Activated naive CD8-positive, alpha-beta T cell treated with anti-CD3 and anti-CD28 coated beads, Interleukin-2, amount 10 ng/mL, durations not matched to agents 7 days and 5 days (primary cell): ENCODE measurements at regions not wholly inside any gene's neighbourhood (a gene's known extent, or its start where the extent isn't known, plus 50 kb on each side); places are given as distances from the start of the nearest gene placed in this dataset.
"Not testable (repeated sequence)": the region's sequence is repeated elsewhere in the genome, so short reads cannot be mapped to it uniquely, and the experiment has no call there.

Source experiments
- ATAC-seq: fragments of 150-1000 bp; cut with Tn5 transposase; one replicate; pipeline ENCODE4 v1.10.0; 2021; ENCODE audit warnings: low read depth, moderate library complexity
- POLR2A ChIA-PET: fragments of 350-600 bp; sonication (Branson Sonifier 250); formaldehyde crosslinking; loops from one replicate; lab custom pipeline; 2021; ENCODE audit warnings: antibody characterized with exemption; lab: Charles Lee
- DNase-seq: peaks from one replicate; pipeline ENCODE4 v3.0.0; 2021
- H3K27ac Mint-ChIP-seq: one replicate; pipeline ENCODE4 v1.8.0; 2022; ENCODE audit warnings: mild to moderate bottlenecking, mixed read lengths
- H3K27me3 Mint-ChIP-seq: one replicate; pipeline ENCODE4 v1.8.0; 2022; ENCODE audit warnings: mild to moderate bottlenecking, moderate library complexity, mixed read lengths
- H3K36me3 Mint-ChIP-seq: one replicate; pipeline ENCODE4 v1.8.0; 2021; ENCODE audit warnings: mild to moderate bottlenecking, mixed read lengths
- H3K4me1 Mint-ChIP-seq: one replicate; pipeline ENCODE4 v1.8.0; 2021; ENCODE audit warnings: mixed read lengths
- H3K4me3 Mint-ChIP-seq: one replicate; pipeline ENCODE4 v1.8.0; 2022; ENCODE audit warnings: mild to moderate bottlenecking, moderate library complexity, mixed read lengths
- H3K9me3 Mint-ChIP-seq: one replicate; pipeline ENCODE4 v1.8.0; 2021; ENCODE audit warnings: mixed read lengths

GRCh38 chr14:104473244-104473565 lies 106.4 kb upstream of the C14orf180 start:
- no peak for ATAC-seq
- Mint-ChIP-seq H3K4me1 (no peaks in the 10 kb centered on the region), H3K36me3 (no peaks in the 10 kb centered on the region), H3K27me3 (peaks cover 5% of the 10 kb centered on the region), H3K4me3 (no peak overlapping the region), H3K27ac (no peak overlapping the region), H3K9me3 (no peaks in the 10 kb centered on the region)
- POLR2A ChIA-PET, result no interaction called here
- DNase-seq, result no peak

DNA sequence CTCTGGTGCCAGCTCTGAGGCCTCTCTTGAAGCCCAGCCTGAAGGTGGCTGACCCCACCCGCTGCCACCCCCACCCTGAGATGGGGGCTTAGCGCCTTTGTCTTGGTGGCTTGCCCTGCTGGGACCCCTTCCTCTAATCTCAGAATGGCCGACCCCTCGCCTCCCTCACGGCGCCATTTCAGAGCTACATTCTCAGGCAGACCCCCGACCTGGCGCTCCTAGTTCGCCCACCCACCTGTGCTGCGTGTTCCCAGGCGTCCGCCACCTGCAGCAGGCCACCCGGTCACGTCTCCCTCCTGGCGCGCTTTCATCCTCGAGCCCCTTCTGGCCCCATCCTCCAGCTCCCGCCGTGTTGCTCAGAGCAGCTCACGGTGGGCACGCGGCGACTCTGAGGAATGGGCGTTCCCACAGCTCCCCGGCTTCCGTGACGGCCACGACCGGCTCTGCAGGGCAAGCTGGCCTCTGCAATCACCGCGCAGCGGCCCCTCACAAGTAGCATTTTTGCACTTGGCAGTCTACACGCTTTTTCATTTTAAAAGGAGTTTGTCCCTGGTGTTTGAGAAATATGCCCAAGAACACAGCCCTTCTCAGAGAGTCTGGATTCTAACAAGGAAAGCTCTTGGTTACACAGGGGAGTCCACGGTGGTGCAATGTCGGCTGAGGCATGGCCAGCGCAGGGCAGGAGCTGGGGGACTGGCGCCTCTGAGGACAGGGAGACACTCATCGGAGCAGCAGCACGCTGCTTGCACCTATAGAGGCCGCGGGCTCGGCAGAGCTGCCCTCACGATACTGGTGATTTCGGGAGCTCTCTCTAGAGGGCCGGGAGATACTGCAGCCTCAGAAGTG lies 105.7 kb upstream of the C14orf180 start:
- Mint-ChIP-seq H3K36me3 (no peaks in the 10 kb centered on the region), H3K27ac (no peak overlapping the region), H3K4me1 (no peaks in the 10 kb centered on the region), H3K27me3 (peaks cover under 1% of the 10 kb centered on the region), H3K9me3 (no peaks in the 10 kb centered on the region), H3K4me3 (no peak overlapping the region)
- POLR2A ChIA-PET, result no interaction called here
- ATAC-seq (no peak), DNase-seq (no peak)

DNA sequence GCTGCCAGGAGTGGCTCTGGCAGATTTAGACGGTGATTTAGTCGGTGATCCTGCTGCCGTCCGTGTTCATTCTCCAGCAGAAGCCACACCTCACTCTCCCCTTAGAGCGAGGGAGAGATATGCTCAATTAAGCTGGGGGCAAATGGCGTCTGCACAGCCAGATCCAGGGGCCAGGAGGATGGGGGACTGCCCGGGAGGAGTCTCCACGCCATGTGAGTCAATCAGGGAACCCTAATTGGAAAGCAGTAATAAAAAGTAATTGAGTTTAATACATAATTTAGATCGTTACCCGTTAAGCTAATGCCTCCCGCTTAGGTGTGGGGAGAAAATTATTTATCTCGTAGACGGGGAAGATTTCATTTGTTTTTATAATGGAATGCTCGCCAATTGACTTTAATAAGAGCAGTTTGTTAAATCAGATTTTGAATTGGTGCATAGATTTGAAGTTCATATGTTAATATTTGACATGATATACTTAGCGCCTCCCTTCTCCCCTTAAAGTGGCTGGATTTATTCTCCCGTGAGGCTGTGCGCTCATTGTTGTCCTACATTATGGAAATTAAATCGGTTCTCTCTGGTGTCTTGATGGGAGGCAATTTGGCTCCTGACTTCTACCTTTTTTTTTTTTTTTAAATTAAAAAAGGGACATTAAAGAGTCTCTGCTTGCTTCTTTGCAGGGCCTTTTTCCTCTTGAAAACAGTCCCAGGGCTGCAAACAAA lies 104.9 kb upstream of the C14orf180 start:
- POLR2A ChIA-PET, result no interaction called here
- ATAC-seq, result no peak
- no peak overlapping the region for H3K4me3 Mint-ChIP-seq
- H3K27me3 Mint-ChIP-seq, result no peaks in the 10 kb centered on the region
- H3K36me3 Mint-ChIP-seq, result no peaks in the 10 kb centered on the region
- no peaks in the 10 kb centered on the region for H3K4me1 Mint-ChIP-seq
- H3K9me3 Mint-ChIP-seq, result no peaks in the 10 kb centered on the region
- no peak overlapping the region for H3K27ac Mint-ChIP-seq
- no peak for DNase-seq

- ATAC-seq (no peak), DNase-seq (no peak)
- no peaks in the 10 kb centered on the region for H3K36me3 Mint-ChIP-seq
- no peaks in the 10 kb centered on the region for H3K4me1 Mint-ChIP-seq
- H3K27ac Mint-ChIP-seq, result no peak overlapping the region
- no peaks in the 10 kb centered on the region for H3K9me3 Mint-ChIP-seq
- POLR2A ChIA-PET, result no interaction called here
- H3K27me3 Mint-ChIP-seq, result no peaks in the 10 kb centered on the region
- no peak overlapping the region for H3K4me3 Mint-ChIP-seq
Measured at GRCh38 chr14:104475256-104475655, 104.3 kb upstream of the C14orf180 start.

DNA sequence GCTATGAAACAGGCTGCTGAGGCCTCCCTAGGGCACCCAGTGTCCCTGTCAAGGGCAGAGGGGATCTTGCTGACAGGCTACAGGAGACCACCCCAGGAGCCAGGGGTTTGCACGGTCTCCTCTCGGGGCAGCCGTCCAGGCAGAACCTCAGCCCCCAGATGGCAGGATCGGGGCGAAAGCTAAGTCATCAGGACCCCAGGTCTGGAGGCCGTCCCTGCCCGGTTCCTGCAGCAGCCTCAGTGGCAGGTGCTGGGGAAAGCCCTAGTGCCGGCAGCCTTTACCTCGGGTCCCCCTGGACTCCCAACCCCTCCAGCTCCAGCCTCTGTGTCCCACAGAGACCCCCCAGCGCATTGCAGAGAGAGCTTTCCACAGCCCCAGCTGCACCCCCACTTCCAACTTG lies 103.8 kb upstream of the C14orf180 start:
- Mint-ChIP-seq H3K4me1 (no peaks in the 10 kb centered on the region), H3K9me3 (no peaks in the 10 kb centered on the region)
- no peak for DNase-seq

GRCh38 chr14:104476437-104476836 lies 103.1 kb upstream of the C14orf180 start:
- DNase-seq (no peak), ATAC-seq (no peak)
- POLR2A ChIA-PET, result no interaction called here
- no peak overlapping the region for H3K4me3 Mint-ChIP-seq
- no peaks in the 10 kb centered on the region for H3K36me3 Mint-ChIP-seq
- H3K27me3 Mint-ChIP-seq, result peaks cover 5% of the 10 kb centered on the region
- H3K4me1 Mint-ChIP-seq, result no peaks in the 10 kb centered on the region
- peaks cover 3% of the 10 kb centered on the region for H3K9me3 Mint-ChIP-seq
- no peak overlapping the region for H3K27ac Mint-ChIP-seq

More for the DNA sequence above, 103.8 kb upstream of the C14orf180 start:
- Mint-ChIP-seq H3K36me3 (no peaks in the 10 kb centered on the region), H3K27ac (no peak overlapping the region), H3K27me3 (peaks cover 3% of the 10 kb centered on the region), H3K4me3 (no peak overlapping the region)
- no peak for ATAC-seq
- POLR2A ChIA-PET, result no interaction called here

DNA sequence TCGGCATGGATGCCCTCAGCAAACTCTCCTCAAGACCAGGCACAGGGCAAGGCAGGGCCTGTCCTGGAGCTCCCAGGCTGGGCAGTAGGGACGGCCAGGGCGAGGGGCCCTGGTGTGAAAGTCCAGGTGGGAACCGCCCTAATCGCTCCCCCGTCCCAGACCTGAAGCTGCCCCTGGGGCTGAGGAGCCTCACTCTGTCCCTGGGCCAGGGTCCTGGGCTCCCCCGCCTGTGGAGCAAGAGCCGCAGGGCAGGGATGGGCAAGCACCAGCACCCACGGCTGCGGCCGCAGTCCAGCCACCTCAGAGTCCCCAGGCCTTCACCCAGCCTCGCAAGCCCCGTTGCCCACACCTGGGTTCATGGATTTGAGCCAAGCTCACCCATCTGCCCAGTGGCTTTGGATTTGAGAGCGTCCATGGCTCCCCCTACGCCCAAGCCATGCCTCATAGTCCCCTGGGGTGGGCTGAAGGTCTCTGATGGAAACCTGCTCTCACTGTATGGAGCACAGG lies 102.4 kb upstream of the C14orf180 start:
- DNase-seq (no peak), ATAC-seq (no peak)
- Mint-ChIP-seq H3K4me1 (no peaks in the 10 kb centered on the region), H3K27me3 (peaks cover 5% of the 10 kb centered on the region), H3K27ac (no peak overlapping the region), H3K36me3 (no peaks in the 10 kb centered on the region), H3K9me3 (peaks cover 7% of the 10 kb centered on the region), H3K4me3 (no peak overlapping the region)
- POLR2A ChIA-PET, result no interaction called here

DNA sequence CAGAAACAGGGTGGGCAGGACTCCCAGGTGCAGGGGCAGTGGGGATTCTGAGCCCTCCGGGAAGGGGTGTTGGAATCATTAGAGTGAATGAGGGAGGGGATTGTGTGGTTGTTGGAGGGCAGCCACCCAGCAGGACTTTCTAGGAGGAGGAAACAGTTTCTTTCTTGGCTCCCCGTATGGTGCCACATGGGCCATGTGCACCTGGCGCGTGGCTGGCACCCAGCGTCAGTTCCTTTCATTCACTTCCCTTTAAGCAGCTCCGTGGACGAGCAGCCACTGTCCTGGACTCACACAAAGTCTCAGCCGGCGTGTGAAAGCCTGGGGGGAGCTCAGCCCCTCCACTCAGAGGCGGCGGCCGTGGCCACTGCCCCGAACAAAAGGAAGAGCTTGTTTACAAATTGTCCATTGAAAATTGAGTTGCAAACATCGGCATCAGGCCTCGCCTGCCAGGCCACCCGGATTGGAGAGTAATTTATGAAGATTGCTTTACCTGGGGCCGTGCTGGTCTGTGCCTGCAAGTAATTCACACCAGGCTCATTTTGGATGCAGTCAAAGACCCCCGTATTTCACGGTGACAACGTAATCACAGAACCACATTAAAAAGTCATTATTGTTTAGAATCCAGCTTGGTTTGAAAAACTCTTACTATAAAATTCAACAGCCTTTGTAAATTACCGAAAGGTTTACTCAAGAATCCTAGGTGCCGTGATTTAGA lies 101.7 kb upstream of the C14orf180 start:
- Mint-ChIP-seq H3K27me3 (peaks cover 5% of the 10 kb centered on the region), H3K4me1 (no peaks in the 10 kb centered on the region), H3K4me3 (no peak overlapping the region), H3K36me3 (no peaks in the 10 kb centered on the region), H3K27ac (no peak overlapping the region), H3K9me3 (peaks cover 7% of the 10 kb centered on the region)
- DNase-seq (no peak), ATAC-seq (no peak)
- POLR2A ChIA-PET, result no interaction called here

DNA sequence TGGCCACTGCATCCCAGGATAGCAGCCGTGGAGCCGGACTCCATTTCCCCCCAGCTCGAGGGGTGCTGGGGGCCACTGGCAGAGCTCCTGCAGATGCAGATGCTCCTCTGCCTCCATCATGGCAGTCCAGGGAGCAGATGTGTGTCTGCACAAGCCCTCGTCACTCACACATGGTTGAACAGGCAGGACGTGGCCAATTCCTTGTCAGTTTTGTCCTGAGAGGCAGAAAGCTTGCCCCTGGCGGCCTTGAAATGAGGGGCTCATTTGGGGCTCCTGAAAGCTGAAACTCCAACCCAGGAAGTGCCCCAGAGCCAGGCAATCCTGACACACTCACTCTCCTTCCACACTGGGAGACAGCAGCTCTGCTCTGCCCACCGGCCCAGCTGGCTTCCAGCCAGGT lies 100.9 kb upstream of the C14orf180 start:
- DNase-seq, result no peak
- POLR2A ChIA-PET, result no interaction called here
- Mint-ChIP-seq H3K36me3 (peaks cover 2% of the 10 kb centered on the region), H3K4me1 (no peaks in the 10 kb centered on the region), H3K27ac (no peak overlapping the region), H3K9me3 (peaks cover 10% of the 10 kb centered on the region), H3K4me3 (no peak overlapping the region), H3K27me3 (peaks cover 5% of the 10 kb centered on the region)
- no peak for ATAC-seq

GRCh38 chr14:104479901-104480300 lies 99.7 kb upstream of the C14orf180 start:
- no peak overlapping the region for H3K27ac Mint-ChIP-seq
- peaks cover 17% of the 10 kb centered on the region for H3K27me3 Mint-ChIP-seq
- peaks cover 10% of the 10 kb centered on the region for H3K9me3 Mint-ChIP-seq
- POLR2A ChIA-PET, result no interaction called here
- no peaks in the 10 kb centered on the region for H3K4me1 Mint-ChIP-seq
- no peak overlapping the region for H3K4me3 Mint-ChIP-seq
- DNase-seq, result no peak
- peaks cover 2% of the 10 kb centered on the region for H3K36me3 Mint-ChIP-seq
- ATAC-seq, result no peak

DNA sequence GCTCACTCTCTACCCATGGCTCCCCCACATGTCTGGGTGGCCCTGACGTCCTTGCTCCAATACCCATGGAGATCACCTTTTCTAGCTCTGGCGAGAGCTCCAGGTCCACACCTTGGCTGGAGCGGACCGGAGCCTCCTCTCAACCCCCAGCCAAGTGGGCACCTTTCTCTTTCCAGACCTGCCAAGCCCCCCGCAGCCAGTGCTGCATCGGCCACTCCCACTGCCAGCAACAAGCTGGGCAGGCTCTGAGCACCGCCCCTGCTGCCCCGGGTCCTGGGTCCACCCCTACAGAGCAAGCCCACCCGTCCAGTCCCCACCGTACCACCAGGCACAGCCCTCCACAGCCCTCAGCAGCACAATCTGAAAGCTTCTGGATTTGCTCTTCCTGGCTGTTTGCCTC lies 98.2 kb upstream of the C14orf180 start:
- Mint-ChIP-seq H3K27ac (no peak overlapping the region), H3K36me3 (peaks cover 2% of the 10 kb centered on the region), H3K9me3 (peaks cover 10% of the 10 kb centered on the region), H3K4me1 (no peaks in the 10 kb centered on the region), H3K4me3 (no peak overlapping the region), H3K27me3 (peaks cover 22% of the 10 kb centered on the region)
- DNase-seq, result no peak
- no peak for ATAC-seq
- POLR2A ChIA-PET, result no interaction called here

GRCh38 chr14:104482017-104482416 lies 97.5 kb upstream of the C14orf180 start:
- H3K4me3 Mint-ChIP-seq, POLR2A ChIA-PET, ATAC-seq, H3K36me3 Mint-ChIP-seq, H3K27ac Mint-ChIP-seq, DNase-seq, H3K9me3 Mint-ChIP-seq, H3K4me1 Mint-ChIP-seq: not testable (repeated sequence)
- H3K27me3 Mint-ChIP-seq, result peaks cover 22% of the 10 kb centered on the region

GRCh38 chr14:104486222-104486923 lies 93.2 kb upstream of the C14orf180 start:
- ATAC-seq (no peak), DNase-seq (no peak)
- Mint-ChIP-seq H3K4me1 (no peaks in the 10 kb centered on the region), H3K9me3 (peaks cover 6% of the 10 kb centered on the region), H3K36me3 (peaks cover 2% of the 10 kb centered on the region), H3K27ac (no peak overlapping the region), H3K4me3 (no peak overlapping the region), H3K27me3 (peaks cover 25% of the 10 kb centered on the region)
- POLR2A ChIA-PET, result no interaction called here
